Ovary (tissue), 7 donors: ENCODE measurements at regions not wholly inside any gene's neighbourhood (a gene's known extent, or its start where the extent isn't known, plus 50 kb on each side); places are given as distances from the start of the nearest gene placed in this dataset.

Experiments used
- DNase-seq, 5 donors: peaks; one replicate each; pipeline ENCODE4 v3.0.0-alpha.2; 2019 to 2020
- H3K27ac ChIP-seq, 2 donors: fragments of 200-600 bp; one replicate each; pipeline versions ENCODE4 v1.5.1 to v1.8.0; 2019 to 2022
- H3K27me3 ChIP-seq: fragments of 200-600 bp; one replicate; pipeline ENCODE4 v1.8.0; 2022
- H3K36me3 ChIP-seq: fragments of 200-600 bp; sonication (generic); one replicate; pipeline ENCODE4 v1.5.1; 2019
- H3K4me1 ChIP-seq: one replicate; pipeline ENCODE4 v1.8.1; 2013; ENCODE audit warnings: mild to moderate bottlenecking, moderate library complexity; ENCODE audit not compliant: insufficient read depth
- H3K4me3 ChIP-seq: fragments of 200-600 bp; sonication (generic); one replicate; pipeline ENCODE4 v1.5.1; 2017
- H3K9me3 ChIP-seq, 2 donors: fragments of 200-600 bp in 1 of 2; sonication (generic) in 1 of 2; one replicate each; pipeline versions ENCODE4 v1.5.1 to v1.8.1; 2013 to 2019; ENCODE audit warnings: mild to moderate bottlenecking in 1 of 2, moderate library complexity in 1 of 2
- CTCF ChIP-seq, 3 donors: fragments of 450-650 bp in 2 of 3; fragments of 200-600 bp in 1 of 3; IDR thresholded peaks; one replicate each; pipeline versions ENCODE4 v1.5.1 to v1.8.0; 2016 to 2022; ENCODE audit warnings: antibody characterized with exemption in 3 of 3, mild to moderate bottlenecking in 1 of 3
- EP300 ChIP-seq: sonication (generic); formaldehyde crosslinking; IDR thresholded peaks from one replicate; pipeline ENCODE4 v1.6.1; 2017; ENCODE audit warnings: antibody characterized with exemption
- POLR2A ChIP-seq: fragments of 450-650 bp; IDR thresholded peaks from one replicate; pipeline ENCODE4 v1.6.1; 2017; ENCODE audit warnings: antibody characterized with exemption, mild to moderate bottlenecking, moderate library complexity
- WGBS, 3 donors: extraction: QIAGEN DNeasy Blood & Tissue Kit in 1 of 3; methylation state at CpG; one replicate each; pipeline versions ENCODE4 v1.1.5 to v1.1.7; 2013 to 2017; 5-methylcytosine and 5-hydroxymethylcytosine counted together
- intact Hi-C, 4 donors: fragments of 100-400 bp; cut with DNase I; formaldehyde crosslinking; loops; one replicate each; pipeline versions ENCODE4 v1.11.0 to v1.15.1; 2022 to 2023
- donor health status: DM: no; HTN: no; CAD: no; lungs with moderate emphysema.
- donor health status: DM: no; HTN: no; CAD: no.
- donor health status: Bipolar disorder and iron deficiency.
- donor health status: DM: no; HTN: no; CAD: no.
- donor health status: DM: yes; HTN: yes; CAD: no.

- H3K4me1 ChIP-seq = peaks cover 11% of the 10 kb centered on the region
- H3K27ac ChIP-seq = no peak overlapping the region
- H3K36me3 ChIP-seq = no peaks in the 10 kb centered on the region
- DNase-seq = no peak
- intact Hi-C loops = no loop called here
- H3K27me3 ChIP-seq = no peaks in the 10 kb centered on the region
- H3K4me3 ChIP-seq = no peak overlapping the region
- TF ChIP-seq CTCF (IDR thresholded peaks at IDR 0.05) = no peak
- no peak for TF ChIP-seq EP300
- no peak for TF ChIP-seq POLR2A
- H3K9me3 ChIP-seq = no peaks in the 10 kb centered on the region
- 95 to 100% (median 99%) methylated on average over 6 to 7 of the region's 7 CpGs for WGBS, 3 donors
Measured at GRCh38 chr1:232897949-232898465, 52.4 kb upstream of the NTPCR start.

GRCh38 chr1:232899268-232899667 lies 51.1 kb upstream of the NTPCR start:
- no peaks in the 10 kb centered on the region for H3K9me3 ChIP-seq
- intact Hi-C loops = no loop called here

GRCh38 chr1:232899839-232900238 lies 50.6 kb upstream of the NTPCR start:
- no peaks in the 10 kb centered on the region for H3K36me3 ChIP-seq
- no peak overlapping the region for H3K4me3 ChIP-seq
- H3K27me3 ChIP-seq = no peaks in the 10 kb centered on the region
- H3K27ac ChIP-seq = no peak overlapping the region
- no peaks in the 10 kb centered on the region for H3K9me3 ChIP-seq
- TF ChIP-seq POLR2A = no peak
- no peak for TF ChIP-seq CTCF (IDR thresholded peaks at IDR 0.05)
- no peak for TF ChIP-seq EP300
- intact Hi-C loops = no loop called here
- DNase-seq = no peak
- H3K4me1 ChIP-seq = peaks cover 11% of the 10 kb centered on the region

More at GRCh38 chr1:232899268-232899667, 51.1 kb upstream of the NTPCR start:
- TF ChIP-seq EP300 (no peak), POLR2A (no peak), CTCF (IDR thresholded peaks at IDR 0.05) (no peak)
- Histone ChIP-seq H3K4me1 (peaks cover 11% of the 10 kb centered on the region), H3K4me3 (no peak overlapping the region), H3K36me3 (no peaks in the 10 kb centered on the region), H3K27ac (no peak overlapping the region), H3K27me3 (no peaks in the 10 kb centered on the region)
- DNase-seq = no peak
- 79 to 89% (median 86%) methylated on average over 5 of the region's 5 CpGs for WGBS, 3 donors
